K562 (cell line): ENCODE measurements at regions not wholly inside any gene's neighbourhood (a gene's known extent, or its start where the extent isn't known, plus 50 kb on each side); places are given as distances from the start of the nearest gene placed in this dataset.

Experiments used
- ATAC-seq: fragments of 200-7000 bp; cut with Tn5 transposase; 3 replicates; pipeline ENCODE4 v1.9.1; 2020; ENCODE audit warnings: moderate library complexity
- BruUV-seq: library from RNA; stranded (reverse); fragments of 400-500 nt; replicated peaks from 2 replicates; lab custom pipeline; 2021; lab: Mats Ljungman, UMichigan
- CTCF ChIA-PET: fragments of 300-600 bp; formaldehyde crosslinking; extraction: SDS; loops from one replicate; lab custom pipeline; 2021; ENCODE audit warnings: low intra/inter-chr PET ratio; lab: Yijun Ruan, JAX
- POLR2A ChIA-PET: fragments of 300-600, 350-650 bp; sonication (Branson Sonifier 250); formaldehyde crosslinking; extraction: SDS; loops from one replicate; lab custom pipeline; 2021; ENCODE audit warnings: antibody characterized with exemption, inconsistent platforms; lab: Yijun Ruan, JAX
- DNase-seq, 4 experiments: peaks; one replicate each; pipeline versions ENCODE4 v3.0.0 to v3.0.0-alpha.2; 2011 to 2018; ENCODE audit warnings: low spot score in 3 of 4, mixed read lengths in 3 of 4; ENCODE audit errors: extremely low read depth in 1 of 4
- FAIRE-seq: peaks from 2 replicates; lab custom pipeline; 2011; peaks lifted over from hg19 to GRCh38; lab: Jason Lieb, UNC
- H2AFZ ChIP-seq: 2 replicates; pipeline ENCODE4 v1.6.0; 2011; ENCODE audit warnings: low read depth, low read length, control low read depth, inconsistent platforms
- H3K27ac ChIP-seq: fragments of 200-600 bp; 3 replicates; pipeline ENCODE4 v1.8.0; 2011; ENCODE audit warnings: low read depth, mild to moderate bottlenecking, control low read depth, inconsistent platforms, low read length, moderate library complexity, mixed read lengths; ENCODE audit errors: extremely low read depth
- H3K27me3 ChIP-seq, 2 experiments: fragments of 300-600 bp in 1 of 2; 2 replicates in 1 of 2; 3 replicates in 1 of 2; pipeline versions ENCODE4 v1.6.0 to v1.8.0; 2011; ENCODE audit warnings: inconsistent platforms in 2 of 2, low read length in 2 of 2, mild to moderate bottlenecking in 1 of 2, mixed read lengths in 1 of 2, moderate library complexity in 1 of 2; ENCODE audit not compliant: control insufficient read depth in 2 of 2, insufficient read depth in 2 of 2
- H3K36me3 ChIP-seq: fragments of 300-600 bp; 3 replicates; pipeline ENCODE4 v1.8.0; 2011; ENCODE audit warnings: mild to moderate bottlenecking, low read length, inconsistent platforms; ENCODE audit not compliant: control insufficient read depth, insufficient read depth
- H3K4me1 ChIP-seq, 2 experiments: fragments of 200-600 bp in 1 of 2; replicated peaks in 1 of 2; 2 replicates in 1 of 2; 3 replicates in 1 of 2; pipeline versions ENCODE4 v1.5.1 to v1.8.0; 2011; ENCODE audit warnings: inconsistent platforms in 2 of 2, low read length in 2 of 2, mild to moderate bottlenecking in 1 of 2, mixed read lengths in 1 of 2, moderate library complexity in 1 of 2; ENCODE audit not compliant: control insufficient read depth in 2 of 2, insufficient read depth in 2 of 2
- H3K4me2 ChIP-seq: 2 replicates; pipeline ENCODE4 v1.6.1; 2011; ENCODE audit warnings: low read length, control low read depth, inconsistent platforms, mixed read lengths; ENCODE audit not compliant: insufficient read depth
- H3K4me3 ChIP-seq: fragments of 200-600 bp; sonication (generic), shearing (Covaris generic); 2 replicates; pipeline ENCODE4 v1.5.1; 2016; ENCODE audit warnings: control low read depth, inconsistent platforms
- H3K79me2 ChIP-seq: fragments of 200-600 bp; 3 replicates; pipeline ENCODE4 v1.8.0; 2011; ENCODE audit warnings: low read length, inconsistent platforms; ENCODE audit not compliant: control insufficient read depth, insufficient read depth
- H3K9ac ChIP-seq, 2 experiments: 2 replicates each; pipeline versions ENCODE4 v1.6.0 to v1.6.1; 2011; ENCODE audit warnings: low read depth in 2 of 2, low read length in 2 of 2, control low read depth in 1 of 2, inconsistent platforms in 1 of 2, mild to moderate bottlenecking in 1 of 2, mixed read lengths in 1 of 2; ENCODE audit not compliant: insufficient read depth in 1 of 2
- H3K9me1 ChIP-seq: one replicate; pipeline ENCODE4 v1.6.0; 2011; ENCODE audit warnings: inconsistent platforms, mild to moderate bottlenecking, low read length, moderate library complexity; ENCODE audit not compliant: control insufficient read depth, insufficient read depth
- H3K9me3 ChIP-seq: replicated peaks from 2 replicates; pipeline ENCODE4 v1.5.1; 2011; ENCODE audit warnings: low read depth, low read length, inconsistent platforms; ENCODE audit not compliant: control insufficient read depth, insufficient read depth
- H4K20me1 ChIP-seq: replicated peaks from 2 replicates; pipeline ENCODE4 v1.6.1; 2011; ENCODE audit warnings: low read length, inconsistent platforms, mixed read lengths; ENCODE audit not compliant: control insufficient read depth, insufficient read depth
- BRD9 ChIP-seq: fragments of 450-650 bp; IDR thresholded peaks from 2 replicates; pipeline ENCODE4 v1.6.1; 2018; ENCODE audit warnings: low read depth; ENCODE audit not compliant: partially characterized antibody
- GATA2 ChIP-seq: sonication (generic); formaldehyde crosslinking; IDR thresholded peaks from 2 replicates; pipeline ENCODE4 v1.4.0; 2020; ENCODE audit warnings: mild to moderate bottlenecking, missing genetic modification reagents
- HOXB6 ChIP-seq: fragments of 250-450 bp; sonication (Bioruptor Pico); IDR thresholded peaks from 2 replicates; pipeline ENCODE4 v1.5.1; 2022; ENCODE audit warnings: mild to moderate bottlenecking, borderline replicate concordance
- KLF10 ChIP-seq: fragments of 250-450 bp; sonication (Bioruptor Pico); IDR thresholded peaks from 2 replicates; pipeline ENCODE4 v1.6.1; 2021; ENCODE audit warnings: matching md5 sums
- L3MBTL2 ChIP-seq: fragments of 450-650 bp; IDR thresholded peaks from 2 replicates; pipeline ENCODE4 v1.6.1; 2016; ENCODE audit warnings: mild to moderate bottlenecking, moderate library complexity
- THRAP3 ChIP-seq: fragments of 450-650 bp; IDR thresholded peaks from 2 replicates; pipeline ENCODE4 v1.6.1; 2016; ENCODE audit warnings: mild to moderate bottlenecking, inconsistent platforms, borderline replicate concordance
- ZNF197 ChIP-seq: fragments of 200-800 bp; sonication (Bioruptor generic); IDR thresholded peaks from 2 replicates; pipeline ENCODE4 v1.6.1; 2016; ENCODE audit warnings: low read depth, missing genetic modification characterization, missing compliant biosample characterization
- ZNF717 ChIP-seq: fragments of 250-450 bp; sonication (Bioruptor Pico); IDR thresholded peaks from 2 replicates; pipeline ENCODE4 v1.5.0; 2021
- in situ Hi-C: fragments of 300-500 bp; cut with MboI; formaldehyde crosslinking; loops from 4 replicates; pipeline ENCODE4 v1.15.0; 2018; ENCODE audit warnings: inconsistent platforms, mixed read lengths
- intact Hi-C: fragments of 100-400 bp; cut with micrococcal nuclease; formaldehyde crosslinking; loops from 2 replicates; pipeline ENCODE4 v1.14.2; 2022
- TF ChIP-seq, protein P1 (sequence below): sonication (generic); formaldehyde crosslinking; IDR thresholded peaks from 2 replicates; pipeline ENCODE4 v1.5.0; 2020; ENCODE audit warnings: missing genetic modification reagents
- TF ChIP-seq, protein P2 (sequence below), 2 experiments: fragments of 450-650 bp in 1 of 2; sonication (generic) in 1 of 2; formaldehyde crosslinking; conservative IDR thresholded peaks; 2 replicates each; pipeline versions ENCODE4 v1.4.0 to v1.8.1; 2020 to 2022; ENCODE audit warnings: mild to moderate bottlenecking in 1 of 2, missing genetic modification reagents in 1 of 2
- TF ChIP-seq, protein P3 (sequence below): IDR thresholded peaks from 2 replicates; pipeline ENCODE4 v1.6.1; 2014; ENCODE audit warnings: antibody characterized with exemption
- TF ChIP-seq, protein P4 (sequence below), 2 experiments: fragments of 450-650 bp; formaldehyde crosslinking in 1 of 2; IDR thresholded peaks; 2 replicates each; pipeline versions ENCODE4 v1.4.0 to v1.6.1; 2014 to 2020; ENCODE audit warnings: mild to moderate bottlenecking in 2 of 2, borderline replicate concordance in 1 of 2, low read depth in 1 of 2

DNA sequence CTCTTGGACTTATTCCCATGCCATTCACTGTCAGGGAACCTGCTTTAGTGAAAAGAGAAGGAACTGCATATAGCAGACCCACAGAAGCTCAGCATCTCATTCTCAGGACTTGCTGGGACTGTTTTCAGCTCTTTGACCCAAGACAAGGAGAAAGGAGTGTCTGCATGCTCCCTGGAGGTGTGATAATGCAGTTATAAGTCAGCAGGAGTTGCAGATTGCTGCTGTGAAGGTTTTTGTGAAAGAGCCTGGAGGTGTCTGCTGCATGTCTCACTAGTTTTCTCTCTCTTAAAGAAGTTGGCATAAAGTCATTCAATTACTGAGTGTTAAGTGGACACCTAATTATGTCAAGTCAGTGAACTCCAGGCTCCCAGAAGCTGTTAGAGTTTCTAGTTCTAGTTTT lies 343.4 kb downstream of the BRINP2 start:
- Histone ChIP-seq H2AFZ (no peak overlapping the region), H3K36me3 (no peaks in the 10 kb centered on the region), H3K4me1 (no peaks in the 10 kb centered on the region), H3K79me2 (no peaks in the 10 kb centered on the region), H3K4me2 (no peak overlapping the region), H3K9me1 (no peaks in the 10 kb centered on the region), H3K27me3 (no peaks in the 10 kb centered on the region), H3K9ac (no peak overlapping the region), H3K9me3 (peaks cover 2% of the 10 kb centered on the region), H3K27ac (no peak overlapping the region), H3K4me3 (no peak overlapping the region), H4K20me1 (no peaks in the 10 kb centered on the region)
- POLR2A ChIA-PET: no interaction called here
- DNase-seq (no peak), ATAC-seq (no peak), FAIRE-seq (no peak)
- in situ Hi-C loops: no loop called here
- CTCF ChIA-PET: interaction anchor here (0.7 kb wide), 1 partner anchor 17 kb away, joined by 5 read pairs; no protein-coding TSS in a partner anchor
- intact Hi-C loops: no loop called here
- BruUV-seq: no TSS peak
- TF ChIP-seq, protein P1, sequence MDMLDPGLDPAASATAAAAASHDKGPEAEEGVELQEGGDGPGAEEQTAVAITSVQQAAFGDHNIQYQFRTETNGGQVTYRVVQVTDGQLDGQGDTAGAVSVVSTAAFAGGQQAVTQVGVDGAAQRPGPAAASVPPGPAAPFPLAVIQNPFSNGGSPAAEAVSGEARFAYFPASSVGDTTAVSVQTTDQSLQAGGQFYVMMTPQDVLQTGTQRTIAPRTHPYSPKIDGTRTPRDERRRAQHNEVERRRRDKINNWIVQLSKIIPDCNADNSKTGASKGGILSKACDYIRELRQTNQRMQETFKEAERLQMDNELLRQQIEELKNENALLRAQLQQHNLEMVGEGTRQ (CRISPR knock-in tag): no peak
- TF ChIP-seq, protein P2, sequence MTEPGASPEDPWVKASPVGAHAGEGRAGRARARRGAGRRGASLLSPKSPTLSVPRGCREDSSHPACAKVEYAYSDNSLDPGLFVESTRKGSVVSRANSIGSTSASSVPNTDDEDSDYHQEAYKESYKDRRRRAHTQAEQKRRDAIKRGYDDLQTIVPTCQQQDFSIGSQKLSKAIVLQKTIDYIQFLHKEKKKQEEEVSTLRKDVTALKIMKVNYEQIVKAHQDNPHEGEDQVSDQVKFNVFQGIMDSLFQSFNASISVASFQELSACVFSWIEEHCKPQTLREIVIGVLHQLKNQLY (CRISPR knock-in tag; conservative IDR thresholded peaks at IDR 0.05): no peak
- TF ChIP-seq BRD9: no peak
- TF ChIP-seq, protein P3, sequence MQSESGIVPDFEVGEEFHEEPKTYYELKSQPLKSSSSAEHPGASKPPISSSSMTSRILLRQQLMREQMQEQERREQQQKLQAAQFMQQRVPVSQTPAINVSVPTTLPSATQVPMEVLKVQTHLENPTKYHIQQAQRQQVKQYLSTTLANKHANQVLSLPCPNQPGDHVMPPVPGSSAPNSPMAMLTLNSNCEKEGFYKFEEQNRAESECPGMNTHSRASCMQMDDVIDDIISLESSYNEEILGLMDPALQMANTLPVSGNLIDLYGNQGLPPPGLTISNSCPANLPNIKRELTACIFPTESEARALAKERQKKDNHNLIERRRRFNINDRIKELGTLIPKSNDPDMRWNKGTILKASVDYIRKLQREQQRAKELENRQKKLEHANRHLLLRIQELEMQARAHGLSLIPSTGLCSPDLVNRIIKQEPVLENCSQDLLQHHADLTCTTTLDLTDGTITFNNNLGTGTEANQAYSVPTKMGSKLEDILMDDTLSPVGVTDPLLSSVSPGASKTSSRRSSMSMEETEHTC: no peak
- TF ChIP-seq ZNF197: no peak
- no peak for TF ChIP-seq L3MBTL2
- no peak for TF ChIP-seq THRAP3
- TF ChIP-seq, protein P4, sequence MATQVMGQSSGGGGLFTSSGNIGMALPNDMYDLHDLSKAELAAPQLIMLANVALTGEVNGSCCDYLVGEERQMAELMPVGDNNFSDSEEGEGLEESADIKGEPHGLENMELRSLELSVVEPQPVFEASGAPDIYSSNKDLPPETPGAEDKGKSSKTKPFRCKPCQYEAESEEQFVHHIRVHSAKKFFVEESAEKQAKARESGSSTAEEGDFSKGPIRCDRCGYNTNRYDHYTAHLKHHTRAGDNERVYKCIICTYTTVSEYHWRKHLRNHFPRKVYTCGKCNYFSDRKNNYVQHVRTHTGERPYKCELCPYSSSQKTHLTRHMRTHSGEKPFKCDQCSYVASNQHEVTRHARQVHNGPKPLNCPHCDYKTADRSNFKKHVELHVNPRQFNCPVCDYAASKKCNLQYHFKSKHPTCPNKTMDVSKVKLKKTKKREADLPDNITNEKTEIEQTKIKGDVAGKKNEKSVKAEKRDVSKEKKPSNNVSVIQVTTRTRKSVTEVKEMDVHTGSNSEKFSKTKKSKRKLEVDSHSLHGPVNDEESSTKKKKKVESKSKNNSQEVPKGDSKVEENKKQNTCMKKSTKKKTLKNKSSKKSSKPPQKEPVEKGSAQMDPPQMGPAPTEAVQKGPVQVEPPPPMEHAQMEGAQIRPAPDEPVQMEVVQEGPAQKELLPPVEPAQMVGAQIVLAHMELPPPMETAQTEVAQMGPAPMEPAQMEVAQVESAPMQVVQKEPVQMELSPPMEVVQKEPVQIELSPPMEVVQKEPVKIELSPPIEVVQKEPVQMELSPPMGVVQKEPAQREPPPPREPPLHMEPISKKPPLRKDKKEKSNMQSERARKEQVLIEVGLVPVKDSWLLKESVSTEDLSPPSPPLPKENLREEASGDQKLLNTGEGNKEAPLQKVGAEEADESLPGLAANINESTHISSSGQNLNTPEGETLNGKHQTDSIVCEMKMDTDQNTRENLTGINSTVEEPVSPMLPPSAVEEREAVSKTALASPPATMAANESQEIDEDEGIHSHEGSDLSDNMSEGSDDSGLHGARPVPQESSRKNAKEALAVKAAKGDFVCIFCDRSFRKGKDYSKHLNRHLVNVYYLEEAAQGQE (IDR thresholded peaks at IDR 0.05; ENCODE audit: borderline replicate concordance): no peak
- TF ChIP-seq, protein P4 (CRISPR knock-in tag; IDR thresholded peaks at IDR 0.05; ENCODE audit: low read depth): no peak
- TF ChIP-seq KLF10: no peak
- TF ChIP-seq HOXB6 (CRISPR knock-in tag): no peak
- no peak for TF ChIP-seq GATA2 (CRISPR knock-in tag)
- no peak for TF ChIP-seq ZNF717
